ENCODE measurements at regions not wholly inside any gene's neighbourhood (a gene's known extent, or its start where the extent isn't known, plus 50 kb on each side); places are given as distances from the start of the nearest gene placed in this dataset.

DNA sequence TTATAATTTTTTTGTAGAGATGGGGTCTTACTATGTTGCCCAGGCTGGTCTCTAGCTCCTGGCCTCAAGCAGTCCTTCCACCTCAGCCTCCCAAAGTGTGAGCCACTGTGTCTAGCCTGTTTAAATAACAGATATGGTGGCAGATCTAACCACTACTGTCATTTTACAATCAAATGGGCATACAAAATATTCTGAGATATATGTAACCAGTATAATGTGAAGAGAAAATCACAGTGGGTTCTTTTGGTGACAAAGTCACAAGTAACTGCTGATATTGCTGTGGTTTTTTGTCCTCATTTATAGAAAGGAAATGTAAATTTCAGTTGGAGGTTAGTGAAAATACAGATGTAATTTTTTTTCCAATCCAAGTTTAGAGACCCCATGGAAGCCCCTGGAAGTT, 58.6 kb upstream of the ARHGEF3 start:
- Histone ChIP-seq H3K9me2 (replicated peaks; ENCODE audit: insufficient read depth, low read length) (no peaks in the 10 kb centered on the region), H3K9ac (ENCODE audit: low read length) (no peak overlapping the region), H3K79me2 (ENCODE audit: low read length) (no peaks in the 10 kb centered on the region), H3K9me3 (replicated peaks; ENCODE audit: insufficient read depth, low read length) (no peaks in the 10 kb centered on the region), H3F3A (ENCODE audit: insufficient read depth, low read length) (no peaks in the 10 kb centered on the region), H2AFZ (ENCODE audit: low read length) (no peak overlapping the region), H3K27me3 (replicated peaks; ENCODE audit: insufficient read depth, low read length) (no peaks in the 10 kb centered on the region), H3K36me3 (replicated peaks; ENCODE audit: insufficient read depth, low read length) (no peaks in the 10 kb centered on the region), H3K4me2 (ENCODE audit: low read depth, low read length) (no peak overlapping the region), H3K4me1 (ENCODE audit: low read length) (no peaks in the 10 kb centered on the region), H3K4me3 (ENCODE audit: low read length) (no peak overlapping the region), H3K27ac (ENCODE audit: low read length) (no peak overlapping the region), H4K20me1 (ENCODE audit: insufficient read depth, low read length) (no peaks in the 10 kb centered on the region)
- TF ChIP-seq EZH2phosphoT487 (IDR thresholded peaks at IDR 0.05; ENCODE audit: low read length), result no peak
- DNase-seq, result no peak

- H3F3A ChIP-seq (ENCODE audit: insufficient read depth, low read length), result no peaks in the 10 kb centered on the region
- H3K27ac ChIP-seq (ENCODE audit: low read length), result no peak overlapping the region
- no peaks in the 10 kb centered on the region for H3K36me3 ChIP-seq (replicated peaks; ENCODE audit: insufficient read depth, low read length)
- DNase-seq, result no peak
- no peaks in the 10 kb centered on the region for H3K27me3 ChIP-seq (replicated peaks; ENCODE audit: insufficient read depth, low read length)
- TF ChIP-seq CTCF (IDR thresholded peaks at IDR 0.05; ENCODE audit: low read length) (no peak), EZH2phosphoT487 (IDR thresholded peaks at IDR 0.05; ENCODE audit: low read length) (no peak), EZH2 (optimal IDR thresholded peaks at IDR 0.05; ENCODE audit: low read depth, low read length) (no peak)
- H3K9ac ChIP-seq (ENCODE audit: low read length), result no peak overlapping the region
- no peaks in the 10 kb centered on the region for H3K9me3 ChIP-seq (replicated peaks; ENCODE audit: insufficient read depth, low read length)
- H2AFZ ChIP-seq (ENCODE audit: low read length), result no peak overlapping the region
- H3K9me2 ChIP-seq (replicated peaks; ENCODE audit: insufficient read depth, low read length), result no peaks in the 10 kb centered on the region
- H3K4me1 ChIP-seq (ENCODE audit: low read length), result no peaks in the 10 kb centered on the region
- no peaks in the 10 kb centered on the region for H4K20me1 ChIP-seq (ENCODE audit: insufficient read depth, low read length)
- no peak overlapping the region for H3K4me3 ChIP-seq (ENCODE audit: low read length)
- H3K4me2 ChIP-seq (ENCODE audit: low read depth, low read length), result no peak overlapping the region
- H3K79me2 ChIP-seq (ENCODE audit: low read length), result no peaks in the 10 kb centered on the region
Measured at GRCh38 chr3:56858331-56858730, 56.6 kb upstream of the ARHGEF3 start.

- TF ChIP-seq CTCF (IDR thresholded peaks at IDR 0.05; ENCODE audit: low read length) (no peak), EZH2phosphoT487 (IDR thresholded peaks at IDR 0.05; ENCODE audit: low read length) (no peak), EZH2 (optimal IDR thresholded peaks at IDR 0.05; ENCODE audit: low read depth, low read length) (no peak)
- no peak overlapping the region for H3K27ac ChIP-seq (ENCODE audit: low read length)
- H3K4me1 ChIP-seq (ENCODE audit: low read length), result no peaks in the 10 kb centered on the region
- H3K4me2 ChIP-seq (ENCODE audit: low read depth, low read length), result no peak overlapping the region
- H3F3A ChIP-seq (ENCODE audit: insufficient read depth, low read length), result no peaks in the 10 kb centered on the region
- DNase-seq, result no peak
- H4K20me1 ChIP-seq (ENCODE audit: insufficient read depth, low read length), result no peaks in the 10 kb centered on the region
- H3K9me2 ChIP-seq (replicated peaks; ENCODE audit: insufficient read depth, low read length), result no peaks in the 10 kb centered on the region
- no peaks in the 10 kb centered on the region for H3K9me3 ChIP-seq (replicated peaks; ENCODE audit: insufficient read depth, low read length)
- no peaks in the 10 kb centered on the region for H3K27me3 ChIP-seq (replicated peaks; ENCODE audit: insufficient read depth, low read length)
- no peak overlapping the region for H2AFZ ChIP-seq (ENCODE audit: low read length)
- no peaks in the 10 kb centered on the region for H3K79me2 ChIP-seq (ENCODE audit: low read length)
- no peak overlapping the region for H3K9ac ChIP-seq (ENCODE audit: low read length)
- no peak overlapping the region for H3K4me3 ChIP-seq (ENCODE audit: low read length)
- H3K36me3 ChIP-seq (replicated peaks; ENCODE audit: insufficient read depth, low read length), result no peaks in the 10 kb centered on the region
Measured at GRCh38 chr3:56857178-56857577, 55.4 kb upstream of the ARHGEF3 start.

GRCh38 chr3:56856752-56857151, 55.0 kb upstream of the ARHGEF3 start:
- Histone ChIP-seq H3K27ac (ENCODE audit: low read length) (no peak overlapping the region), H3F3A (ENCODE audit: insufficient read depth, low read length) (no peaks in the 10 kb centered on the region), H3K4me1 (ENCODE audit: low read length) (no peaks in the 10 kb centered on the region), H3K4me2 (ENCODE audit: low read depth, low read length) (no peak overlapping the region), H3K4me3 (ENCODE audit: low read length) (no peak overlapping the region), H2AFZ (ENCODE audit: low read length) (no peak overlapping the region), H3K9me3 (replicated peaks; ENCODE audit: insufficient read depth, low read length) (no peaks in the 10 kb centered on the region), H3K9me2 (replicated peaks; ENCODE audit: insufficient read depth, low read length) (no peaks in the 10 kb centered on the region), H3K79me2 (ENCODE audit: low read length) (no peaks in the 10 kb centered on the region), H3K27me3 (replicated peaks; ENCODE audit: insufficient read depth, low read length) (no peaks in the 10 kb centered on the region), H4K20me1 (ENCODE audit: insufficient read depth, low read length) (no peaks in the 10 kb centered on the region), H3K36me3 (replicated peaks; ENCODE audit: insufficient read depth, low read length) (no peaks in the 10 kb centered on the region), H3K9ac (ENCODE audit: low read length) (no peak overlapping the region)
- no peak for DNase-seq
- TF ChIP-seq EZH2phosphoT487 (IDR thresholded peaks at IDR 0.05; ENCODE audit: low read length), result no peak
- no peak for TF ChIP-seq EZH2 (optimal IDR thresholded peaks at IDR 0.05; ENCODE audit: low read depth, low read length)
- TF ChIP-seq CTCF (IDR thresholded peaks at IDR 0.05; ENCODE audit: low read length), result no peak

Measured in MM.1S (cell line).